ENCODE measurements at regions not wholly inside any gene's neighbourhood (a gene's known extent, or its start where the extent isn't known, plus 50 kb on each side); places are given as distances from the start of the nearest gene placed in this dataset.
"Not testable (repeated sequence)": the region's sequence is repeated elsewhere in the genome, so short reads cannot be mapped to it uniquely, and the experiment has no call there.

DNA sequence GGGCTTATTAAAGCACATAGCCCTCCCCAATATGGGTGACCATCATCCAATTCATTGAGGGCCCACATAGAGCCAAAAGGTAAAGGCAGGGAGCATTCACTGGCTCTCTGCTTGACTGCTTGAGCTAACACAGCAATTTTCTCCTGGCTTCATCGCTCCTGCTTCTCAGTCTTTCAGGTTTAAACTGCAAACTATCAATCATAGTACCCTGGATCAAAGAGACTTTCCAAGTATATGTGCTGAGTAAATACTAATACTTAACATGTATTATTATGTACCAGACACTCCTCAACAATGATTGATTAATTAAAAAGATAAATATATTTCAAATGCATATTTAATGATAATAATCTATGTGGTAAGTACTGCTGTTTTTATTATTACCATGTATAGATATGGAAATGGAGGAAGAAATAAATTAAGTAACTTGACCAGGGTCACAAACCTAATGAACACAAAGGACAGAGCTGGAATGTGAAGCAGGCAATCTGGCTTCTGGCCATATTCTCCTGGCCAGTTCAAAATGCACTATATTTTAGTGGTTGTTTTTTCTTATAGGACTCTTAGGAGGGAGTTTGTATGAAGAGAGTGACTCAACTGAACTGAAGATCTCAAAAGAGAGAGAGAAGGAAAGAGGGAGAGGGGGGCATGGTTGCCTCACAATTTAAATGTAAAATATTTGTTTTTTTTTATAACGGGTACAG is 1197.3 kb downstream of the TECRL start:
- Mint-ChIP-seq H3K4me3 (ENCODE audit: unreplicated experiment) (no peak overlapping the region), H3K27ac (ENCODE audit: low read depth, unreplicated experiment) (no peak overlapping the region), H3K27me3 (ENCODE audit: insufficient read depth, unreplicated experiment) (no peaks in the 10 kb centered on the region), H3K9me3 (ENCODE audit: unreplicated experiment) (peaks cover 31% of the 10 kb centered on the region), H3K36me3 (ENCODE audit: insufficient read depth, unreplicated experiment) (no peaks in the 10 kb centered on the region), H3K4me1 (ENCODE audit: insufficient read depth, unreplicated experiment) (peaks cover 6% of the 10 kb centered on the region)
- DNase-seq (ENCODE audit: unreplicated experiment) = no peak
- TF ChIP-seq, protein P1, sequence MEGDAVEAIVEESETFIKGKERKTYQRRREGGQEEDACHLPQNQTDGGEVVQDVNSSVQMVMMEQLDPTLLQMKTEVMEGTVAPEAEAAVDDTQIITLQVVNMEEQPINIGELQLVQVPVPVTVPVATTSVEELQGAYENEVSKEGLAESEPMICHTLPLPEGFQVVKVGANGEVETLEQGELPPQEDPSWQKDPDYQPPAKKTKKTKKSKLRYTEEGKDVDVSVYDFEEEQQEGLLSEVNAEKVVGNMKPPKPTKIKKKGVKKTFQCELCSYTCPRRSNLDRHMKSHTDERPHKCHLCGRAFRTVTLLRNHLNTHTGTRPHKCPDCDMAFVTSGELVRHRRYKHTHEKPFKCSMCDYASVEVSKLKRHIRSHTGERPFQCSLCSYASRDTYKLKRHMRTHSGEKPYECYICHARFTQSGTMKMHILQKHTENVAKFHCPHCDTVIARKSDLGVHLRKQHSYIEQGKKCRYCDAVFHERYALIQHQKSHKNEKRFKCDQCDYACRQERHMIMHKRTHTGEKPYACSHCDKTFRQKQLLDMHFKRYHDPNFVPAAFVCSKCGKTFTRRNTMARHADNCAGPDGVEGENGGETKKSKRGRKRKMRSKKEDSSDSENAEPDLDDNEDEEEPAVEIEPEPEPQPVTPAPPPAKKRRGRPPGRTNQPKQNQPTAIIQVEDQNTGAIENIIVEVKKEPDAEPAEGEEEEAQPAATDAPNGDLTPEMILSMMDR (IDR thresholded peaks at IDR 0.05; ENCODE audit: unreplicated experiment) = no peak
- intact Hi-C loops (cut with micrococcal nuclease) = no loop called here
- CTCF ChIA-PET = interaction anchor here (0.6 to 0.7 kb wide), 3 partner anchors 301 to 1995 kb away, joined by 3 to 4 read pairs (median 3); no protein-coding TSS in a partner anchor
- POLR2A ChIA-PET = no interaction called here
- no TSS peak for BruUV-seq (replicated peaks)

DNA sequence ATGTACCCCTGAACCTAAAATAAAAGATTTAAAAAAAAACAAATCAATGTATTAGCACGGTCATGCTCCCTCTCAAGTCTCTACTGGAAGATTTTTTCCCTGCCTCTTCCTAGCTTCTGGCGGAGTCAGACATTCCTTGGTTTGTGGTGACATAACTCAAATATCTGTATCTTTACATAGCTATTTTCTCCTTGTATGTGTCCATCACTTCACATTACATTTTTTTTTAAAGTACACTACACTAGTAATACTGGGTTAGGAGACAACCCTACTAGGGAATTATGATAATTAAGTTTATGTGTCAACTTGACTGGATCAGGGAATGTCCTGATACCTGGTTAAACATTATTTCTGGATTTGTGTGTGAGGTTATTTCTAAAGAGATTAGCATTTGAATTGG is 1197.9 kb downstream of the TECRL start:
- no peak overlapping the region for H3K27ac Mint-ChIP-seq (ENCODE audit: low read depth, unreplicated experiment)
- DNase-seq (ENCODE audit: unreplicated experiment) = no peak
- BruUV-seq (replicated peaks) = no TSS peak
- H3K4me1 Mint-ChIP-seq (ENCODE audit: insufficient read depth, unreplicated experiment) = peaks cover 6% of the 10 kb centered on the region
- no peak overlapping the region for H3K4me3 Mint-ChIP-seq (ENCODE audit: unreplicated experiment)
- H3K36me3 Mint-ChIP-seq (ENCODE audit: insufficient read depth, unreplicated experiment) = no peaks in the 10 kb centered on the region
- CTCF ChIA-PET = no interaction called here
- POLR2A ChIA-PET = no interaction called here
- intact Hi-C loops (cut with micrococcal nuclease) = no loop called here
- peaks cover 25% of the 10 kb centered on the region for H3K9me3 Mint-ChIP-seq (ENCODE audit: unreplicated experiment)
- no peaks in the 10 kb centered on the region for H3K27me3 Mint-ChIP-seq (ENCODE audit: insufficient read depth, unreplicated experiment)
- TF ChIP-seq, protein P1 (IDR thresholded peaks at IDR 0.05; ENCODE audit: unreplicated experiment) = no peak

DNA sequence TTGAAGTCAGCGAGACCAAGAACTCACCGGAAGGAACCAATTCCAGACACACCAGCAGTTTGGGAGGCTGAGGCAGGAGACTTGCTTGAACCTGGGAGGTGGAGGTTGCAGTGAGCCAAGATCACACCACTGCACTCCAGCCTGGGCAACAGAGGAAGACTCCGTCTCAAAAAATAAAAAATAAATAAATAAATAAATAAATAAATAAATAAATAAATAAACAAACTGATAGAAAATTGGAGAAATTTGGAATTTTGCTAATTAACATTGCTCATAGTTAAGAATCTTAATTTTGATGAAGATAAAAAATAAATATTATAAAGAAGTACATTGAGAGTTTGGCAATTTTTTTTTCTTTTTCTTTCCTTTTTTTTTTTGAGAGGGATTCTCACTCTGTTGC is 1216.2 kb downstream of the TECRL start:
- H3K27ac Mint-ChIP-seq (ENCODE audit: low read depth, unreplicated experiment); H3K36me3 Mint-ChIP-seq (ENCODE audit: insufficient read depth, unreplicated experiment); H3K27me3 Mint-ChIP-seq (ENCODE audit: insufficient read depth, unreplicated experiment); intact Hi-C loops (cut with micrococcal nuclease); H3K4me3 Mint-ChIP-seq (ENCODE audit: unreplicated experiment); DNase-seq (ENCODE audit: unreplicated experiment); CTCF ChIA-PET; POLR2A ChIA-PET; H3K4me1 Mint-ChIP-seq (ENCODE audit: insufficient read depth, unreplicated experiment); BruUV-seq (replicated peaks): not testable (repeated sequence)
- H3K9me3 Mint-ChIP-seq (ENCODE audit: unreplicated experiment) = peaks cover 10% of the 10 kb centered on the region

DNA sequence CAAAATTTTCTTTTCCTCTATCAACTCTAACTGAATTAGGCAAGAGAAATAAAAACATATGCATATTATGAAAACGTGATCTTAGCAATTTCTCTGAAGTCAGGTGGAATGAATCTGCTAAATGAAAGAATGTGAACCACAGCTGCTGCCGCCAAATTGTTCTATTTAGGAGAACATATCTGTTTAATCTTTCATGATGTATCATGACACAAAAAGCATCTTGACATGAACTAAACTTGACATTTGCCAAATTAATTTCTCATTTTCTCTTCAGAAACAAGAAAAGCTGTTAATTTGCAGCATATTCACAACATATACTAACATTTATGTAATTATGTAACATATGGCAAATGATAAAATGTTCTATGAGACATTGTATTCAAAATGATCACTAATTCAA is 1237.9 kb downstream of the TECRL start:
- ChIA-PET POLR2A (no interaction called here), CTCF (interaction anchor here (0.6 kb wide), 1 partner anchor 18 kb away, joined by 4 read pairs; no protein-coding TSS in a partner anchor)
- no peaks in the 10 kb centered on the region for H3K9me3 Mint-ChIP-seq (ENCODE audit: unreplicated experiment)
- TF ChIP-seq, protein P1 (IDR thresholded peaks at IDR 0.05; ENCODE audit: unreplicated experiment) = no peak
- H3K4me3 Mint-ChIP-seq (ENCODE audit: unreplicated experiment) = no peak overlapping the region
- H3K4me1 Mint-ChIP-seq (ENCODE audit: insufficient read depth, unreplicated experiment) = no peaks in the 10 kb centered on the region
- BruUV-seq (replicated peaks) = no TSS peak
- no peaks in the 10 kb centered on the region for H3K27me3 Mint-ChIP-seq (ENCODE audit: insufficient read depth, unreplicated experiment)
- intact Hi-C loops (cut with micrococcal nuclease) = no loop called here
- DNase-seq (ENCODE audit: unreplicated experiment) = no peak
- H3K36me3 Mint-ChIP-seq (ENCODE audit: insufficient read depth, unreplicated experiment) = no peaks in the 10 kb centered on the region
- no peak overlapping the region for H3K27ac Mint-ChIP-seq (ENCODE audit: low read depth, unreplicated experiment)

All from MCF 10A (cell line).